ENCODE measurements at regions not wholly inside any gene's neighbourhood (a gene's known extent, or its start where the extent isn't known, plus 50 kb on each side); places are given as distances from the start of the nearest gene placed in this dataset.

- Histone ChIP-seq H3K4me1 (no peaks in the 10 kb centered on the region), H3K4me3 (no peak overlapping the region), H3K9me3 (no peaks in the 10 kb centered on the region), H3K27me3 (no peaks in the 10 kb centered on the region), H3K27ac (no peak overlapping the region), H3K36me3 (no peaks in the 10 kb centered on the region)
- DNase-seq: no peak
- intact Hi-C loops (cut with DNase I; ENCODE audit: low total_unique reads): no loop called here
- WGBS, 5 donors: 72 to 89% (median 81%) methylated on average over 2 of the region's 2 CpGs
- TF ChIP-seq POLR2A (IDR thresholded peaks at IDR 0.05): no peak
- no peak for TF ChIP-seq EP300 (IDR thresholded peaks at IDR 0.05)
Observed at GRCh38 chr4:146998157-146998556, 52.5 kb upstream of the TTC29 start.

GRCh38 chr4:147003956-147004809 lies 58.5 kb upstream of the TTC29 start:
- H3K4me3 ChIP-seq: no peak overlapping the region
- H3K9me3 ChIP-seq: no peaks in the 10 kb centered on the region
- no peak for DNase-seq
- intact Hi-C loops (cut with DNase I; ENCODE audit: low total_unique reads): no loop called here
- H3K27me3 ChIP-seq: no peaks in the 10 kb centered on the region
- 68 to 81% (median 76%) methylated on average over 9 of the region's 9 CpGs for WGBS, 5 donors
- H3K36me3 ChIP-seq: no peaks in the 10 kb centered on the region
- H3K4me1 ChIP-seq: no peaks in the 10 kb centered on the region
- no peak for TF ChIP-seq EP300 (IDR thresholded peaks at IDR 0.05)
- TF ChIP-seq CTCF (IDR thresholded peaks at IDR 0.05): no peak
- TF ChIP-seq POLR2AphosphoS5 (IDR thresholded peaks at IDR 0.05): no peak
- no peak for TF ChIP-seq POLR2A (IDR thresholded peaks at IDR 0.05)
- no peak overlapping the region for H3K27ac ChIP-seq

GRCh38 chr4:147006229-147006628 lies 60.6 kb upstream of the TTC29 start:
- WGBS, 5 donors: 83 to 96% (median 93%) methylated on average over 2 of the region's 2 CpGs
- no peaks in the 10 kb centered on the region for H3K4me1 ChIP-seq
- H3K9me3 ChIP-seq: no peaks in the 10 kb centered on the region
- no peaks in the 10 kb centered on the region for H3K36me3 ChIP-seq
- H3K27me3 ChIP-seq: peaks cover 0 to 8% (median 6%) of the 10 kb centered on the region in 3 donors
- no peak for TF ChIP-seq POLR2AphosphoS5 (IDR thresholded peaks at IDR 0.05)
- TF ChIP-seq EP300 (IDR thresholded peaks at IDR 0.05): no peak
- no peak for TF ChIP-seq CTCF (IDR thresholded peaks at IDR 0.05)
- no peak for TF ChIP-seq POLR2A (IDR thresholded peaks at IDR 0.05)
- intact Hi-C loops (cut with DNase I; ENCODE audit: low total_unique reads): no loop called here
- H3K27ac ChIP-seq: no peak overlapping the region
- DNase-seq: no peak
- no peak overlapping the region for H3K4me3 ChIP-seq

GRCh38 chr4:147009875-147010274 lies 64.2 kb upstream of the TTC29 start:
- intact Hi-C loops (cut with DNase I; ENCODE audit: low total_unique reads): no loop called here
- TF ChIP-seq CTCF (IDR thresholded peaks at IDR 0.05) (no peak), POLR2AphosphoS5 (IDR thresholded peaks at IDR 0.05) (no peak), POLR2A (IDR thresholded peaks at IDR 0.05) (no peak), EP300 (IDR thresholded peaks at IDR 0.05) (no peak)

GRCh38 chr4:147011411-147011810 lies 65.7 kb upstream of the TTC29 start:
- TF ChIP-seq EP300 (IDR thresholded peaks at IDR 0.05): no peak
- Histone ChIP-seq H3K27me3 (peaks cover 0 to 18% (median 12%) of the 10 kb centered on the region in 3 donors), H3K36me3 (no peaks in the 10 kb centered on the region), H3K27ac (no peak overlapping the region), H3K4me1 (no peaks in the 10 kb centered on the region), H3K9me3 (no peaks in the 10 kb centered on the region), H3K4me3 (no peak overlapping the region)
- intact Hi-C loops (cut with DNase I; ENCODE audit: low total_unique reads): no loop called here
- 25 to 58% (median 42%) methylated on average over 8 of the region's 8 CpGs for WGBS, 5 donors
- no peak for DNase-seq

More at GRCh38 chr4:147009875-147010274, 64.2 kb upstream of the TTC29 start:
- WGBS, 5 donors: 73 to 87% (median 82%) methylated on average over 4 of the region's 4 CpGs
- Histone ChIP-seq H3K36me3 (no peaks in the 10 kb centered on the region), H3K27ac (no peak overlapping the region), H3K27me3 (peaks cover 0 to 18% (median 6%) of the 10 kb centered on the region in 3 donors), H3K4me1 (no peaks in the 10 kb centered on the region), H3K4me3 (no peak overlapping the region), H3K9me3 (no peaks in the 10 kb centered on the region)
- no peak for DNase-seq
